Caki2 (cell line): ENCODE measurements at regions not wholly inside any gene's neighbourhood (a gene's known extent, or its start where the extent isn't known, plus 50 kb on each side); places are given as distances from the start of the nearest gene placed in this dataset.

ENCODE experiments used
- DNase-seq: peaks from one replicate; pipeline ENCODE4 v3.0.0-alpha.2; 2015; ENCODE audit warnings: low read depth
- in situ Hi-C: cut with HindIII; loops from 2 replicates; pipeline ENCODE4 v1.10.0; 2016; ENCODE audit warnings: low sequenced_read_pairs, low pct_unique_long_range_greater_than_20kb, mixed read lengths

DNA sequence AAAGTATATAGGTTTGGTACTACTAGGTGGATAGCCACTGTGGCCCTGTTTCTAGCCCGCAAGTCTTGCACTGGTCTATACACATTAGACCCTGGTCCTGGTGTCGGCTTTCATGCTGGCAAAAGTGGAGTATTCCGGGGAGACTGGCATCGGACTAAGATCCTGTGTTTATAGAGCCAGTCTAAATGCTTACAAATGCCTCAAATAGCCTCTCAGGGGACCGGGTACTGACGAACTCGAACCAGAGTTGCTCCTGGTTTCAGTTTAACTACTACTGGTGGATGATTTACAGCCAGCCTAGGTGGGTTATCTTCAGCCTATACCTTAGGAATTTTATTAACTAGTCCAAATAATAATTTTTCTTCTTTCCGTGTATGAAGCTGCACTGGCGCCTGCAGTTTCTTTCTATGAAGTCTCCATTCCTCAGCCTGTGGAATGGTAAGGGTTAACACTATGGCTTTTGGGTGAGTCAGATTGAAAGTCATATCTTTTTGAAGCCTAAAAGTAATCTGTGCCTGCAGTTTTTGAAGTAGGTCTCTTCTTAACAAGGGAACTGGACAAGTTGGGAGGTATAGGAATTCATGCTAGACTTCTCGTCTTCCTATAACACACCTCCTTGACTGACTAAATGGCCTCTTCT is 51.3 kb downstream of the OR10H4 start:
- in situ Hi-C loops, result no loop called here

GRCh38 chr19:16001481-16002312 is 52.9 kb downstream of the OR10H4 start:
- in situ Hi-C loops, result no loop called here
- no peak for DNase-seq

More for the DNA sequence above, 51.3 kb downstream of the OR10H4 start:
- DNase-seq, result no peak

- no peak for DNase-seq
- in situ Hi-C loops, result no loop called here
Measured at GRCh38 chr19:16002406-16003384, 53.9 kb downstream of the OR10H4 start.

GRCh38 chr19:16003391-16003790 is 54.6 kb downstream of the OR10H4 start:
- DNase-seq, result no peak
- in situ Hi-C loops, result no loop called here

- in situ Hi-C loops, result no loop called here
- no peak for DNase-seq
Measured at GRCh38 chr19:16005925-16006324, 57.1 kb downstream of the OR10H4 start.

DNA sequence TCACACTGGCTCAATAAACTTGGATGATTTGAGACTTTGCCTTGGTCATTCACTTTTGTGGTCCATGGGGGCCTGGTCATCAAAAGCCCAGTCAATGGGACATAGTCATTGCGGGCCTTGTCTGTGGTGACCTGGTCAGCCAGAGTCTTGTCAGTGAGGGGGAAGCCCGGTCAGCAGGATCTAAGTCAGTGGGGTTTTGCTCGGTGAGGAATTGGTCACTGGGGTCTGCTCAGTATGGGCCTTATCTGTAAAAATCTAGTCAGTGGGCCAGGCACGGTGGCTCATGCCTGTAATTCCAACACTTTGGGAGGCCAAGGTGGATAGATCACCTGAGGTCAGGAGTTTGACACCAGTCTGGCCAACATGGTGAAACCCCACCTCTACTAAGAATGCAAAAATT is 63.7 kb upstream of the TPM4 start:
- in situ Hi-C loops, result no loop called here
- DNase-seq, result no peak

DNA sequence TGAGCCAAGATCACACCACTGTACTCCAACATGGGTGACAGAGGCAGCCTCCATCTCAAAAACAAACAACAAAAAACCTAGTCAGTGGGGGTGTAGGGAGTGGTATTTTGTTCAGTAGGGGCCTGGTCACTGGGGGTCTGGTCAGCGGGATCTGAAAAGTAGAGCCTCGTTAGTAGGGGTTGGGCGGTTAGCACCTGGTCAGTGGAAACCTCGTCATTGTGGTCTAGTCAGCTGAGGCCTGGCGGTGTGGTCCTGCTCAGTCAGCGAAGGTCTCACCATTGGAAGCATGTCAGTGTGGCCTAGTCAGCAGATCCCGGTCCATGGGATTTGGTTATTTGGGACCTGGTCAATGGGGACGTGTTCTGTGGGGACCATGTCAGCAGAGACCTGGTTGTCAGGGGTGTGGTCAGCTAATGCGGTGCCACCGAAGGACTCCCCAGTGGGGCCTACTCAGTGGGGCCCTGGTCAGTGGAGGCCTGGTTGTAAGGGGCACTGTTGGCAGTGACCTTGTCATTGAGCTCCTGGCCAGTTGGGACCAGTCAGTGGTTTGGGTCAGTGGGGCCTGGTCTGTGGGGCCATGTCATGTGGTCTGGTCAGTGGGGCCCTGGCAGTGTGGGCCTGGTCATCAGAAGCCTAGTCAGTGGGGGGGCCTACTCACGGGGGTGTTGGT is 63.0 kb upstream of the TPM4 start:
- in situ Hi-C loops, result no loop called here
- DNase-seq, result no peak

DNA sequence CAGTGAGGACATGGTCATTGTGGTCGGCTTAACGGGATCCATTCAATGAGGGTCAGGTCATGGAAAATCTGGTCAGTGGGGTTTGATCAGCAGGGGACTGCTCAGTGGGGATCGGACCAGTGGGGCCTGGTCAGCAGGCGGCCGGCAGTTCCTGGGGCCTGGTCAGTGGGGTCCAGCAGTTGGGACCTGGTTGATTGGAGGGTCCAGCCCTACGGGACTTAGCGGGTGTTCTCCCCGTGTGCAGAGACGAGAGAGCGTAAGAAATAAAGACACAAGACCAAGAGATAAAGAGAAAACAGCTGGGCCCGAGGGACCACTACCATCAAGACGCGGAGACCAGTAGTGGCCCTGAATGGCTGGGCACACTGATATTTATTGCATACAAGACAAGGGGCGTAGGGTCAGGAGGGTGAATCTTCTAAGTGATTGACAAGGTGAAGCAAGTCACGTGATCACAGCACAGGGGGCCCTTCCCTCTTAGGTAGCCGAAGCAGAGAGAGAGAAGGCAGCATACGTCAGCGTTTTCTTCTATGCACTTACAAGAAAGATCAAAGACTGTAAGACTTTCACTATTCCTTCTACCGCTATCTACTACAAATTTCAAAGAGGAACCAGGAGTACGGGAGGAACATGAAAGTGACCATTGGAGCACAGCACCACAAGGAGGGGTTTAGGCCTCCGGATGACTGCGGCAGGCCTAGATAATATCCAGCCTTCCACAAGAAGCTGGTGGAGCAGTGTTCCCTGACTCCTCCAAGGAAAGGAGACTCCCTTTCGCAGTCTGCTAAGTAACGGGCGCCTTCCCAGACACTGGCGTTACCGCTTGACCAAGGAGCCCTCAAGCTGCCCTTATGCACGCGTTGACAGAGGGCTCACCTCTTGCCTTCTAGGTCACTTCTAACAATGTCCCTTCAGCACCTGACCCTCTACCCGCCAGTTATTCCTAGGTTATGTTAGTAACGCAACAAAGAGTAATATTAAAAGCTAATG is 62.1 kb upstream of the TPM4 start:
- DNase-seq, result no peak
- in situ Hi-C loops, result no loop called here

- in situ Hi-C loops, result no loop called here
- DNase-seq, result no peak
Measured at GRCh38 chr19:16014923-16015804, 61.1 kb upstream of the TPM4 start.

- in situ Hi-C loops, result no loop called here
- no peak for DNase-seq
Measured at GRCh38 chr19:16015805-16016173, 60.5 kb upstream of the TPM4 start.

GRCh38 chr19:16016226-16017137 is 59.8 kb upstream of the TPM4 start:
- in situ Hi-C loops, result no loop called here
- DNase-seq, result no peak

GRCh38 chr19:16017138-16017490 is 59.2 kb upstream of the TPM4 start:
- no peak for DNase-seq
- in situ Hi-C loops, result no loop called here

GRCh38 chr19:16018106-16018755 is 58.1 kb upstream of the TPM4 start:
- in situ Hi-C loops, result no loop called here
- DNase-seq, result no peak

DNA sequence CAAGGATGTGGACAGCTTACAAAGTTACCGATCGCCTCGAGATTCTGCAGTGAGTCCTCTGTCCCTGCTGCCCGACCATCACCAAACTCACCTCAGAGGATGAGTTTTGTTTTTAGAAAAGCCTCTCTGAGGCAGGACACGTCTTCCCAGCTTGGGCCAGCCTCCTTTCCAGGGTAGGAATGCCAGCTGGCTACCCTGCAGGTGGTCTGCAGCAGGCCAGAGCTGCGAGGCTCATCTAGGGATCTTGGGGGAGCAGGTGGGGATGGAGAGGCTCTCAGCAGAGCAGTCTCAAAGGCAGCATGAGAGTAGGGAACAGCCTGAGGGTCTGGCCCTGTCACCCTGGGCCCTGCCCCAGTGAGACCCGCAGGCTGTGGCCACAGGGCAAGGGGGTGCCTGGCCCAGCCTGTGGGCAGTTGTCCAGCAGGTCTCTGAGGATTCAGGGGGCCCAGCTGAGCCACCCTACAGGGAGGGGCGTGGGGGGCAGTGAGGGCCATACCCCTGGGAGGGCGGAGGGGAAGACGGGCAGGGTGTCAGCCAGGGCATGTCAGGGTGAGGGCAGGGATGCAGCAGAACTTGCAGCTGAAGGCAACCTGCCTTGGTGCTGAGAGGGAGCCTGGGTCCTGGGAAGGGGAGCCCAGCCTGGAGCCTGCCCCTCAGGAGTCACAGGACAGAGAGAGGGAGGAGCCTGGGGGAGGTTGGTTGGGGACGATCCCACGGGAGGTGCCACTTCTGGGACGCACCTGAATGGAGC is 57.3 kb upstream of the TPM4 start:
- DNase-seq, result no peak
- in situ Hi-C loops, result no loop called here
